Muscle layer of duodenum (tissue), 2 donors: ENCODE measurements at regions not wholly inside any gene's neighbourhood (a gene's known extent, or its start where the extent isn't known, plus 50 kb on each side); places are given as distances from the start of the nearest gene placed in this dataset.
"Not testable (repeated sequence)": the region's sequence is repeated elsewhere in the genome, so short reads cannot be mapped to it uniquely, and the experiment has no call there.

Source experiments
- H3K27ac ChIP-seq: one replicate; pipeline ENCODE4 v1.7.0; 2013; ENCODE audit warnings: mild to moderate bottlenecking, low read length
- H3K27me3 ChIP-seq: one replicate; pipeline ENCODE4 v1.7.0; 2013; ENCODE audit warnings: low read depth, mild to moderate bottlenecking, control low read depth, low read length
- H3K36me3 ChIP-seq, 2 donors: one replicate each; pipeline ENCODE4 v1.7.0; 2013; ENCODE audit warnings: low read length in 2 of 2, control low read depth in 1 of 2, mild to moderate bottlenecking in 1 of 2; ENCODE audit not compliant: insufficient read depth in 2 of 2, control insufficient read depth in 1 of 2
- H3K4me1 ChIP-seq, 2 donors: one replicate each; pipeline ENCODE4 v1.7.0; 2013; ENCODE audit warnings: low read length in 2 of 2, mild to moderate bottlenecking in 2 of 2, control low read depth in 1 of 2, moderate library complexity in 1 of 2; ENCODE audit not compliant: insufficient read depth in 2 of 2, control insufficient read depth in 1 of 2
- H3K4me3 ChIP-seq, 2 donors: one replicate each; pipeline ENCODE4 v1.7.0; 2013; ENCODE audit warnings: low read length in 2 of 2, low read depth in 1 of 2, mild to moderate bottlenecking in 1 of 2
- H3K9me3 ChIP-seq, 2 donors: one replicate each; pipeline ENCODE4 v1.7.0; 2013; ENCODE audit warnings: low read length in 2 of 2, control low read depth in 1 of 2, mild to moderate bottlenecking in 1 of 2; ENCODE audit not compliant: control insufficient read depth in 1 of 2
- donor health status: healthy.

DNA sequence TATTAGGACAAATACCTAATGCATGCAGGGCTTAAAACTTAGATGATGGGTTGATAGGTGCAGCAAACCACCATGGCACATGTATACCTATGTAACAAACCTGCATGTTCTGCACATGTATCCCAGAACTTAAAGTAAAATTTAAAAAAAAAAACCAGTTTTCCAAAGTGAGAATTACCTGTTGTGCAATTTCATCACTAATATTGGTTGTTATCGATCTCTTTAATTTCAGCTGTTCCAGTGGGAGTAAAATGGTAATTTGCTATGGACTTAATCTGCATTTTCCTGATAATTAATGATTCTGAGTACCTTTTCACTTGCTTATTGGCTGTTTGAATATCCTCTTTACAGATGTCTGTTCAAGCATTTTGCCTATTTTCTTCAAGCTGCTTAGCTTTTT lies 69.6 kb upstream of the RXFP1 start:
- not testable (repeated sequence) for H3K4me1 ChIP-seq, H3K9me3 ChIP-seq, H3K36me3 ChIP-seq, H3K27me3 ChIP-seq, H3K27ac ChIP-seq, H3K4me3 ChIP-seq

DNA sequence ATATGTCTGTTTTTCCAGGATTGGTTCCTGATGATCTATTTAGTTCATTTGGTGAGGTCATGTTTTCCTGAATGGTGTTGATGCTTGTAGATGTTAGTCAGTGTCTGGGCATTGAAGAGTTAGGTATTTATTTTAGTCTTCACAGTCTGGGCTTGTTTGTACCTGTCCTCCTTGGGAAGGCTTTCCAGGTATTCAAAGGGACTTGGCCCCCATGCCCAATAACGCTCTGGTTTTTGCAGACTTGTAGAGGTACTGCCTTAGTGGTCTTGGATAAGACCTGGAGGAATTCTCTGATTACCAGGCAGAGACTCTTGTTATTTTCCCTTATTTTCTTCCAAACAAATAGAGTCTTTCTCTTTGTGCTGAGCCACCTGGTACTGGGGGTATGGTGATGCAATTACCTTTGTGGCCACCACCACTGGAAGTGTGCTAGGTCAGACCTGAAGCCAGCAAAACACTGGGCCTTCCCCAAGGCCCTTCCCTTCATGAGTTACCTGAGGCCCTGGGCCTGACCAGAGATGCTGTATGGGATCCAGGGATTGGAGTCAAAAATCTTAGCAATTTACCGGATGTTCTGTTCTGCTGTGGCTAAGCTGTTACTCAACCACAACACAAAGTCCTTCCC lies 63.3 kb upstream of the RXFP1 start:
- no peak overlapping the region for H3K27ac ChIP-seq
- H3K9me3 ChIP-seq, result no peaks in the 10 kb centered on the region
- H3K4me3 ChIP-seq, result no peak overlapping the region
- no peaks in the 10 kb centered on the region for H3K4me1 ChIP-seq
- H3K36me3 ChIP-seq, result no peaks in the 10 kb centered on the region
- H3K27me3 ChIP-seq, result no peaks in the 10 kb centered on the region

DNA sequence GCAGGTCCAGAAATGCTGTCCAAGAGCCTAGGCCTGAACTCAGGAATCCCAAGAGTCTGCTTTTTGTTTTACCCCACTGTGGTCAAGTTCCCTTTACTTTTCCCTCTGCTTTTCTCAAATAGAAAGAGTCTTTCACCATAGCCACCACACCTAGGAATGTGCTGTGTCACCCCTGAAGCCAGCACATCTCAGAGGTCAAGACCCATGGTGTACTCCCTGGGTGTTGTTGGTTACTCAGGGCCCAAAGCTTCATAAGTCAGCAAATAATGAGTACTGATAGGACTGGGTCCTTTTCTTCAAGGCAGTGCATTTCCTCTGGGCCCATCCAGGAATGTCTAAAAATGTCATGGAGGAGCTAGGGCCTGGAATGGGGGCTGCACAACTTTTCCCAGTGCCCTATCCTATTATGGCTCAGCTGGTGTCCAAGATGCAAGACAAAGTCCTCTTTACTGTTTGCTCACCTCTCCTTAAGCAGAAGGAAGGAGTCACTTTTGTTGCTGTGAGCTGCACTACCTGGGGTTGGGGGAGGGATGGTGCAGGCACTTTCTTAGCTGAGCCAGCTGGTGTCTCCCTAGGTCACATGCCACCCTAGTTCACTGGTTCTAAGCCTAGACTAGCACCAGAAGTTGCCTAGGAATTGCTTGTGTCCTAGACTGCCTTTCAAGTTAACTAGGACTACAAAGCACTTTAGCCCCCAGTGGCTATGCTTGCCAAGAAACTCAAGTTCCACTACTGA lies 62.4 kb upstream of the RXFP1 start:
- Histone ChIP-seq H3K36me3 (no peaks in the 10 kb centered on the region), H3K9me3 (no peaks in the 10 kb centered on the region)

DNA sequence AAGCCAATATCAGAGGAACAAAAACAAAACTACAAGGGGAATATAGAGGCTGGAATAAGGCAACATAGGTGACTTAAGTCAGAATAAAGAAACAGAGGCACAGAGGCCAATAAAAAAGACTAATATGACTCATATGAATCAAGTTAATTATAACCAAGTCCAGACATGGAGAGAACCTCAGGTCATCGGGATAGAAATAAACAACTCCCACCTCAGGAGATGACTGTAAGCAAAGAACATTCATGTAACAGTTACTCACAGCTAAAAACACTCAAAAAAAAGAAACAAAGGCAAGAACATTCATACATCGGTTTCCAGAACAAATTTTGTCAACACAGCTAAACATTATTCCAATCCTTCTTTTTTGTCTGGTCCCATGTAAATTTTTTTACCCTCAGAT lies 60.3 kb upstream of the RXFP1 start:
- no peaks in the 10 kb centered on the region for H3K27me3 ChIP-seq
- H3K27ac ChIP-seq, result no peak overlapping the region
- no peaks in the 10 kb centered on the region for H3K9me3 ChIP-seq
- no peak overlapping the region for H3K4me3 ChIP-seq
- no peaks in the 10 kb centered on the region for H3K36me3 ChIP-seq
- H3K4me1 ChIP-seq, result no peaks in the 10 kb centered on the region

More for the DNA sequence above, 62.4 kb upstream of the RXFP1 start:
- H3K27me3 ChIP-seq, result no peaks in the 10 kb centered on the region
- H3K4me3 ChIP-seq, result no peak overlapping the region
- H3K27ac ChIP-seq, result no peak overlapping the region
- no peaks in the 10 kb centered on the region for H3K4me1 ChIP-seq

DNA sequence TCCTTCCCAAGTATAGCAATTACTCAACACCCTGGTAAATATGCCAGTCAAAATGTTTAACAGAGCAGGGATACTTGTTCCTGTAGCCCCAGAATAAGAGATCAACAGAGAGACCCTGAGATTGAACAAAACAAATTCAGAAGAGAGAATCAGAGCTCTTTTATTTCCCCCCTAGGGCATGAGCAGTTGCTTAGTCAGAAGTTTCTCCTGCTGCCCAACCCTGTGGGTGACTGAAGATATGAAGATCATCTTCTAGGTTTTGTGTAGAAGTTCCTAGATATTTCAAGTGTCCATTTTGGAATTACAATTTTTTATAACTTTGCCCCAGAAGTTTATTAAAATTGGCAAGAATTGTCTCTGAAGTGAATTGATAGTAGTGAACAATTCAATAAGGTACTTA lies 59.1 kb upstream of the RXFP1 start:
- Histone ChIP-seq H3K27ac (no peak overlapping the region), H3K4me1 (no peaks in the 10 kb centered on the region), H3K4me3 (no peak overlapping the region), H3K27me3 (no peaks in the 10 kb centered on the region), H3K9me3 (no peaks in the 10 kb centered on the region), H3K36me3 (no peaks in the 10 kb centered on the region)
